ENCODE measurements at regions not wholly inside any gene's neighbourhood (a gene's known extent, or its start where the extent isn't known, plus 50 kb on each side); places are given as distances from the start of the nearest gene placed in this dataset.

GRCh38 chr6:71392276-71392675 is 103.7 kb downstream of the OGFRL1 start:
- DNase-seq, result no peak
- no peaks in the 10 kb centered on the region for H3K9me3 Mint-ChIP-seq
- Histone ChIP-seq H3K27ac (ENCODE audit: low read depth in 1 of 2, low read length in 2 of 2) (no peak overlapping the region), H3K27me3 (ENCODE audit: control insufficient read depth in 2 of 2, insufficient read depth in 2 of 2, low read length in 2 of 2) (no peaks in the 10 kb centered on the region), H4K20me1 (ENCODE audit: insufficient read depth, low read length) (no peaks in the 10 kb centered on the region), H3K4me1 (ENCODE audit: control insufficient read depth in 1 of 2, insufficient read depth in 2 of 2, low read length in 2 of 2) (no peaks in the 10 kb centered on the region), H3K9me3 (replicated peaks in 1 of 2; ENCODE audit: control insufficient read depth in 1 of 2, insufficient read depth in 1 of 2, low read length in 2 of 2) (no peaks in the 10 kb centered on the region), H2AFZ (ENCODE audit: insufficient read depth, low read depth, low read length, poor library complexity, severe bottlenecking) (no peak overlapping the region), H3K36me3 (replicated peaks in 1 of 2; ENCODE audit: control insufficient read depth in 1 of 2, insufficient read depth in 2 of 2, low read length in 2 of 2) (no peaks in the 10 kb centered on the region), H3K4me2 (replicated peaks; ENCODE audit: extremely low read depth, low read length, poor library complexity, severe bottlenecking) (no peak overlapping the region), H3K4me3 (replicated peaks in 1 of 3; ENCODE audit: low read depth in 2 of 3, low read length in 3 of 3) (no peak overlapping the region), H3K9ac (ENCODE audit: insufficient read depth, low read length, poor library complexity, severe bottlenecking) (no peak overlapping the region), H3K79me2 (ENCODE audit: insufficient read depth, low read length) (no peaks in the 10 kb centered on the region)
- H3K27ac Mint-ChIP-seq, result no peak overlapping the region
- H3K4me3 Mint-ChIP-seq, result no peak overlapping the region
- TF ChIP-seq, protein P1, sequence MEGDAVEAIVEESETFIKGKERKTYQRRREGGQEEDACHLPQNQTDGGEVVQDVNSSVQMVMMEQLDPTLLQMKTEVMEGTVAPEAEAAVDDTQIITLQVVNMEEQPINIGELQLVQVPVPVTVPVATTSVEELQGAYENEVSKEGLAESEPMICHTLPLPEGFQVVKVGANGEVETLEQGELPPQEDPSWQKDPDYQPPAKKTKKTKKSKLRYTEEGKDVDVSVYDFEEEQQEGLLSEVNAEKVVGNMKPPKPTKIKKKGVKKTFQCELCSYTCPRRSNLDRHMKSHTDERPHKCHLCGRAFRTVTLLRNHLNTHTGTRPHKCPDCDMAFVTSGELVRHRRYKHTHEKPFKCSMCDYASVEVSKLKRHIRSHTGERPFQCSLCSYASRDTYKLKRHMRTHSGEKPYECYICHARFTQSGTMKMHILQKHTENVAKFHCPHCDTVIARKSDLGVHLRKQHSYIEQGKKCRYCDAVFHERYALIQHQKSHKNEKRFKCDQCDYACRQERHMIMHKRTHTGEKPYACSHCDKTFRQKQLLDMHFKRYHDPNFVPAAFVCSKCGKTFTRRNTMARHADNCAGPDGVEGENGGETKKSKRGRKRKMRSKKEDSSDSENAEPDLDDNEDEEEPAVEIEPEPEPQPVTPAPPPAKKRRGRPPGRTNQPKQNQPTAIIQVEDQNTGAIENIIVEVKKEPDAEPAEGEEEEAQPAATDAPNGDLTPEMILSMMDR (IDR thresholded peaks at IDR 0.05), result no peak
- peaks cover 0 to 3% (median 0%) of the 10 kb centered on the region in 3 donors for H3K27me3 Mint-ChIP-seq (ENCODE audit: low read depth in 3 of 3)
- WGBS (ENCODE audit: insufficient coverage), result no CpG with 5 or more reads among the region's 1 CpG
- H3K4me1 Mint-ChIP-seq, result no peaks in the 10 kb centered on the region
- no peaks in the 10 kb centered on the region for H3K36me3 Mint-ChIP-seq
- intact Hi-C loops (cut with micrococcal nuclease), result no loop called here

- H3K4me3 Mint-ChIP-seq, result no peak overlapping the region
- H3K4me1 Mint-ChIP-seq, result no peaks in the 10 kb centered on the region
- no peaks in the 10 kb centered on the region for H3K79me2 ChIP-seq (ENCODE audit: insufficient read depth, low read length)
- no peaks in the 10 kb centered on the region for H3K36me3 ChIP-seq (replicated peaks in 1 of 2; ENCODE audit: control insufficient read depth in 1 of 2, insufficient read depth in 2 of 2, low read length in 2 of 2)
- H3K27me3 Mint-ChIP-seq (ENCODE audit: low read depth in 3 of 3), result peaks cover 0 to 6% (median 4%) of the 10 kb centered on the region in 3 donors
- DNase-seq, result peak in 1 of 3 donors; percentile 9
- H3K4me1 ChIP-seq (ENCODE audit: control insufficient read depth in 1 of 2, insufficient read depth in 2 of 2, low read length in 2 of 2), result no peaks in the 10 kb centered on the region
- no peaks in the 10 kb centered on the region for H3K9me3 ChIP-seq (replicated peaks in 1 of 2; ENCODE audit: control insufficient read depth in 1 of 2, insufficient read depth in 1 of 2, low read length in 2 of 2)
- TF ChIP-seq, protein P1 (IDR thresholded peaks at IDR 0.05), result no peak
- H3K27ac Mint-ChIP-seq, result no peak overlapping the region
- no peak overlapping the region for H2AFZ ChIP-seq (ENCODE audit: insufficient read depth, low read depth, low read length, poor library complexity, severe bottlenecking)
- no peaks in the 10 kb centered on the region for H3K27me3 ChIP-seq (ENCODE audit: control insufficient read depth in 2 of 2, insufficient read depth in 2 of 2, low read length in 2 of 2)
- H3K27ac ChIP-seq (ENCODE audit: low read depth in 1 of 2, low read length in 2 of 2), result no peak overlapping the region
- WGBS (ENCODE audit: insufficient coverage), result no CpG with 5 or more reads among the region's 1 CpG
- H3K36me3 Mint-ChIP-seq, result no peaks in the 10 kb centered on the region
- no peaks in the 10 kb centered on the region for H3K9me3 Mint-ChIP-seq
- intact Hi-C loops (cut with micrococcal nuclease), result no loop called here
- no peak overlapping the region for H3K4me3 ChIP-seq (replicated peaks in 1 of 3; ENCODE audit: low read depth in 2 of 3, low read length in 3 of 3)
- H3K4me2 ChIP-seq (replicated peaks; ENCODE audit: extremely low read depth, low read length, poor library complexity, severe bottlenecking), result no peak overlapping the region
- no peak overlapping the region for H3K9ac ChIP-seq (ENCODE audit: insufficient read depth, low read length, poor library complexity, severe bottlenecking)
- no peaks in the 10 kb centered on the region for H4K20me1 ChIP-seq (ENCODE audit: insufficient read depth, low read length)
These were observed 104.9 kb downstream of the OGFRL1 start for GRCh38 chr6:71393471-71393870.

Data from CD14-positive monocyte (primary cell).